NCI-H187 treated with DMSO at 0.1 percent for 48 hours (cell line): ENCODE measurements at regions not wholly inside any gene's neighbourhood (a gene's known extent, or its start where the extent isn't known, plus 50 kb on each side); places are given as distances from the start of the nearest gene placed in this dataset.
"Not testable (repeated sequence)": the region's sequence is repeated elsewhere in the genome, so short reads cannot be mapped to it uniquely, and the experiment has no call there.

Source experiments
- DNase-seq: peaks from one replicate; lab custom pipeline; 2025; lab: John Stamatoyannopoulos, UW

GRCh38 chr6:97347111-97347510, 64.1 kb upstream of the MMS22L start:
- DNase-seq: no peak

- DNase-seq: no peak
Measured at GRCh38 chr6:97361286-97361685, 78.3 kb upstream of the MMS22L start.

DNA sequence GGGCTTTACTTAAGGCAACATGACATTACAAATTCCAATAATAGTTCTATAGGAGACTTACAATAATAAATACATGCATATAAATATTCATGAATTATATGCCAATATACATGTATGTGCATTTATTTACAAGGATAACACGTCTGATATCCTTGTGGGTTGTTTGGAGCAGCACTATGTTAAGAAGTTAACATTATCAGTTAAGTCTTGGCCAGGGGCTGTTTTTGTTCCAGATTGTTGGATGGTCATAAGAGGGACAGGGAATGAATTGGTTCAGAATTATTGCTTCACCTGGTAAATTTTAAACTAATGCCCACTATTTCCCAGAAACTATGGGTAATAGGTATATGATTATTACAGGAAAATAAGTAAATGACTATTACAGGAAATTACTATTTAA, 81.3 kb upstream of the MMS22L start:
- no peak for DNase-seq

DNA sequence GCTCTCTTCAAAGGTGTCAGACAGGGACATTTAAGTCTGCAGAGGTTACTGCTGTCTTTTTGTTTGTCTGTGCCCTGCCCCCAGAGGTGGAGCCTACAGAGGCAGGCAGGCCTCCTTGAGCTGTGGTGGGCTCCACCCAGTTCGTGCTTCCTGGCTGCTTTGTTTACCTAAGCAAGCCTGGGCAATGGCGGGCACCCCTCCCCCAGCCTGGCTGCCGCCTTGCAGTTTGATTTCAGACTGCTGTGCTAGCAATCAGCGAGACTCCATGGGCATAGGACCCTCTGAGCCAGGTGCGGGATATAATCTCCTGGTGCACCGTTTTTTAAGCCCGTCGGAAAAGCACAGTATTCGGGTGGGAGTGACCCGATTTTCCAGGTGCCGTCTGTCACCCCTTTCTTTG, 99.1 kb upstream of the MMS22L start:
- not testable (repeated sequence) for DNase-seq

- no peak for DNase-seq
Measured at GRCh38 chr6:97392735-97393134, 109.7 kb upstream of the MMS22L start.

GRCh38 chr6:97394160-97394748, 111.2 kb upstream of the MMS22L start:
- no peak for DNase-seq

DNA sequence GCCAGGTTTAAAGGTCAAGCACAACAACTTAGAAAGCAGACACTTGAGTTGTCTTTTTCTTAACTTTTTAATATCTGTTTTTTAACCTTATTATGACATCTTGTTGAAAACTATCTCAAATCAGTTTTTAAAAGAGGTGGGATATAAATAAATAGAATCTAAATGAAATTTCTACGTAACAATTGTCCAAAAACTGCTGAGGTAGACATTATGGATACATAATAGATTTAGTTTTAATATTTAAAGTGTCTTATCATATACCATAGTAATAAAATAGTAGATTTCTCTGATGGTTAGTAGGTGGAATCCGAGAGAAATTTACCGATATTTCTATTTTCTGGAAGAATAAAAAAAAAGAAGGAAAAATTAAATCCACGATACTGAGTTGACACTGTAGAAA, 113.9 kb upstream of the MMS22L start:
- DNase-seq: no peak

GRCh38 chr6:97399208-97399607, 116.2 kb upstream of the MMS22L start:
- DNase-seq: no peak

DNA sequence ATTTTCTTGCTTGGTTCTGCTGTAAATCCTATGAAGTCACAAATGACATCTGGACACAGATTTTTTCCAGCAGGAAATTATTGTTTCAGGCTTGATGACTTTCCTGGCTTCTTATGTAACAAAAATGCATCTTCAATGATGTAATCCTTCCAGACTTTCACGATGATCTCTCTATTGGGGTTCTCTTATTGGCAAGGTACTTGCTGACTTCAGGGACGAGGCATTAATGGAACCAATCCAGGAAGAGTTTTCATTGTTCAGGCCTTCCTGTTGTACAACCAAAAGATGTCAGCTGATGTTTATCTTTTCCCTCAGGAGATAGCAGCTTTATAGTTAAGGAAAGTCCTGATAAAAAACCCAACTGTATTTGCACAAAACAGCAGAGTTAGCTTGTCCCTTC, 118.5 kb upstream of the MMS22L start:
- no peak for DNase-seq

GRCh38 chr6:97405818-97406409, 122.9 kb upstream of the MMS22L start:
- DNase-seq: no peak

- DNase-seq: no peak
Measured at GRCh38 chr6:97406633-97407032, 123.6 kb upstream of the MMS22L start.

GRCh38 chr6:97411610-97412009, 128.6 kb upstream of the MMS22L start:
- no peak for DNase-seq

GRCh38 chr6:97412511-97412910, 129.5 kb upstream of the MMS22L start:
- no peak for DNase-seq

DNA sequence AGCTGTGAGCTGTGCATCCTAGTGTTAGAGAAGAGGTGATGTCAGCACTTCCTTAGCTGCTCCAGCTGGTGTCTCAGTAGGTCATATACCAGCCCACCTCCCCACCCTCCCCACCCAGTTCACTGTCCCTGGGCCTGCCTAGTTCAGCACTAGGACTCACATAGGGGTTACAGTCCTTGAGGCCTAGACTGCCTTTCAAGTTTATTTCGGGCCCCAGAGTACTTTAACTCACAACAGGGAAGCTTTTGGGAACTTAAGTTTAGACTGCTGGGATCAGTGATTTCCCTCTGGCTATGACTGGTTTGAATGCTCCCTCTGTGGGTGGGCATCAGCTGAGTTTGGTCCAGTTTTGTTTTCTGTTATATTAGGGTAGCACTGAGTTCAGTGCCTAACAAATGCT, 139.2 kb upstream of the MMS22L start:
- no peak for DNase-seq

DNA sequence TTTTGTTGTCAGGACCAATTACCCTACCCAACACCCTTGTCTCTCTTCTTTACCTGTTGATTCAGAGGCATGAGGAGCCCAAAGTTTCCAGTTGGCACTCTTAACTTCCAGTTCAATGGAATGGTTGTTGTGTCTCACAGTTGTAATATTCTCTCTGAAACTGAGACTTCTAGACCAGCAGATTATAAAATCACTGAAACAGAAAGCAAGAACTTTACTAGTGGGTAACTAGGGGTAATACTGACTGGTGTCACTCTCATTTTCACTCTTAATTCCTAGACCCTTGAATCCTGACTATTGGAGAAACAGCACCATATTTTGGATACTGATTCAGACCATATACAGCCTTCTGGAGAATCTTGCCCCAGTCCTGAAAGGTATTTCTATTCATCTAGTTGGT, 140.2 kb upstream of the MMS22L start:
- DNase-seq: no peak

DNA sequence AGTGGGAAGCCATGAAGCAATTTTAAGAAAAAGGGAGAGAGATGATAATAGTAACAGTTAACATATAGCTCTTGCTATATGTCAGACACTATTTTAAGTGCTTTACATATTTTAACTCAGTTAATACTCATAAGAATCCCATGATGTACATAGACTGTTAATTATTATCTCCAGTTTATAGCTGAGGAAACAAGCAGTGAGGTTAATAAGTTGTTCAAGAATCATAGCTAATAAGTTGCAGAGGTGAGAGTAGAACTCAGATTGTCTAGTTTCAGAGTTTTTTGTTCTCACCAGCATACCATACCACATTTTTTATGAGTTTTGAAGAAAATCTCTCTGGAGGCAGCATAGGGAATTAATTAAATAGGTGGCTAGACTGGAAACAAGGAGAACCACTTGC, 144.6 kb upstream of the MMS22L start:
- DNase-seq: no peak

GRCh38 chr6:97437087-97437486, 154.1 kb upstream of the MMS22L start:
- no peak for DNase-seq

DNA sequence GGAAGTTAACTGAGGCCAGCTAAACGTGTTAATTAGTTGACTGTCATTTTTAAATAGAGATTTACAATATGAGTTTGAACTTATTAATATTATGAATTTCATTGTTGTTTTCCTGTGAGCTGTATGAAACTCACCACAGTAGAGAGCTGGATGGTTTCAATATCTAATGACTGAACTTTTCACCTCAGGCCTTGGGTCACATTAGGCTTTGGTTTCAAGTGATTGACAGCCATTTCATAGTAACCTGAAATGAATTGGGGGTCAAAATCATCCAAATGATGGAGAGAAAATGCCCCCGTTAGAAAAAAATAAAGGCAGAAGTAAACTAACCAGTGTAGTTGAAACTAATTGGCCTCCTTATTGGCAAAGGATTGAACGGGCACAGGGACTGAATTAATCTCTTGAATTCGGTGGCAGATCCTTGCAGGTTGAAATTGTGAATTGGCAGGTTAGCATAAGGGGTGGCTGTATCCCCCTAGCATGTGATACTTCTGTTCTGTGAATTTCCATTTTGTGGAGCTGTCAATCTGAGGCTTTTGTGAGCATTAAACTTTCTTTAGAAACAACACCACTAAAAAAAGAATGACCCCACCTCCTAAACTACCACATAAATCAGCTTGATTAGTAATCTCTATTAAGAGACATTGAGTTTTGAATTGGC, 155.1 kb upstream of the MMS22L start:
- DNase-seq: no peak

GRCh38 chr6:97440590-97441176, 157.7 kb upstream of the MMS22L start:
- DNase-seq: no peak

DNA sequence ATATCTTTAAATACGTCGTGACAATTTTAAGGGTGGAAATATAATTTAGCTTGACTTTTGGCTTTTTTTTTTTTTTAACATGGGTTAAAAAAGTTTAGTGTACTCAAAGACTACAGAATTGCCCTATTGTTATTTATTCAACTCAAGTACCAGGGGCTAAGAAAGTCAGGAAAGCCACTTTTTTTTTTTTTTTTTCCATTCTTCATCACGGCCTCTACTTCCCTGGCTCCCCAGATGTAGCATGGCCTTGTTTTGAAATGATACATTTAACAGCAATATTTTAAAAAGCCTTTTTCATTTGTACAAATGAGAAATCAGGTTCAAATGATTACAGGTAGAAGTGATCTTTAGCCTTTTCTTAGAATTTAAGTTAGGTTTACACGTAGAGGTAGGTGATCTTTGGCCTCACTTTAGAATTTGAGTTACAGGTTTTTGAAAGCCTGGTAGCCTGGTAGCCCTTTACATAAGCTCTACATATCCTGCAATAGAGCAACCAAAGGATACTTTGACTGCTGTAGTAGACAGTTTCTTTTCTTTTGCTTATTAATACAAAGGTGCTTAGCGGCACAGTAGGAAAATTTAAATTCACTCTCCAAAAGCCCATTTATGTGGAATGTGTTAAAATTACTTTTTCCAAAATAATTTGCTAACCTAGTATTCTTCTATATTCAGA, 160.5 kb upstream of the MMS22L start:
- no peak for DNase-seq

DNA sequence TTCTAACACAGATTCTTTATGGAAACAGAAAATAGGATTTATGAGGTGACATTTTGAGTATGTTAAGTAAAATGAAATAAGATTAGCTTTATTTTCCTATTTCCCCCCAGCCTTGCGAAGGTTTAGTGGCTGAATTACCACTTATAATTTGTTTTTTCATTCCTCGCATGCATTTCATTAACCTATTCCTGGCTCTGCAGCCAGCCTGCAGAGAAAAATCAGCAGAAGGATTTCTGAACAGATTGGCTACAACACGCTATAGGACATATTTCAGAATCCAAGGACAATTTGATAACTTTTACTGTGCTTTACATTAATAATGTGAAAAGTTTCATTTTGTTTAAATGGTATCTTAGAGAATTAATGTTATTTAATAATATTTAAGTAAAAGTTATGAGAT, 162.4 kb upstream of the MMS22L start:
- DNase-seq: no peak

- no peak for DNase-seq
Measured at GRCh38 chr6:97449444-97449966, 166.5 kb upstream of the MMS22L start.

DNA sequence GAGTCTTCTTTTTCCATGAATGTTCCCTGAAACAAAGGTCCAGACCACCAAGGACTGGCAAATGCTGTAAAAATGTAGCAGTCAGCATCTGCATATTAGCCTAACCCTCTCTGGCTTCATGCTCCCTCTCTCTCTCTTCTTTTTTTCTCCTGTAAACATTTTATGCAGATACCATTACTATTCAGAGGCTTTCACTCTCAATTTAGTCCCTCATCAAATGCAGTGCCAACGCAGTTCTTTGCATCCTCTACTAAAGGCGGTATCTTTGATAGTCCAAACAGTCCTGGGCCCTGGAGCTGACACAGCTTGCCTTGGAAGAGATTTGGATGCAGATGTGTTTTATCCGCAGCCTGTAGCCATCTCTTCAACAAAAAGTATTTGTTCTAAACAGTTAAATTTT, 167.1 kb upstream of the MMS22L start:
- no peak for DNase-seq
